Activated T-cell treated with anti-CD3 and anti-CD28 coated beads, Interleukin-2, amount 50 U/mL, for 72 hours (primary cell): ENCODE measurements at regions not wholly inside any gene's neighbourhood (a gene's known extent, or its start where the extent isn't known, plus 50 kb on each side); places are given as distances from the start of the nearest gene placed in this dataset.
"Not testable (repeated sequence)": the region's sequence is repeated elsewhere in the genome, so short reads cannot be mapped to it uniquely, and the experiment has no call there.

Experiments
- ATAC-seq, 2 donors: fragments of 150-1000 bp; cut with Tn5 transposase; replicated peaks in 1 of 2; 2 replicates each; pipeline ENCODE4 v1.10.0; 2021; ENCODE audit warnings: moderate library complexity in 2 of 2, mild to moderate bottlenecking in 1 of 2
- DNase-seq, 2 donors: peaks; one replicate each; pipeline ENCODE4 v3.0.0; 2021 to 2022; ENCODE audit warnings: mixed read lengths in 1 of 2
- H3K27ac Mint-ChIP-seq: one replicate; pipeline ENCODE4 v1.8.0; 2022; ENCODE audit warnings: mild to moderate bottlenecking, moderate library complexity, mixed read lengths
- H3K27me3 Mint-ChIP-seq: one replicate; pipeline ENCODE4 v1.8.0; 2022; ENCODE audit warnings: low read depth, mixed read lengths
- H3K36me3 Mint-ChIP-seq, 2 donors: one replicate each; pipeline ENCODE4 v1.8.0; 2022; ENCODE audit warnings: mixed read lengths in 2 of 2, mild to moderate bottlenecking in 1 of 2; ENCODE audit not compliant: insufficient read depth in 2 of 2
- H3K4me1 Mint-ChIP-seq: one replicate; pipeline ENCODE4 v1.8.0; 2022; ENCODE audit warnings: low read depth, mixed read lengths
- H3K4me3 Mint-ChIP-seq, 2 donors: one replicate each; pipeline ENCODE4 v1.8.0; 2022; ENCODE audit warnings: mild to moderate bottlenecking in 2 of 2, mixed read lengths in 2 of 2, moderate library complexity in 2 of 2
- H3K9me3 Mint-ChIP-seq, 2 donors: one replicate each; pipeline ENCODE4 v1.8.0; 2022; ENCODE audit warnings: mixed read lengths in 2 of 2

GRCh38 chr18:55908901-55909366 is 320.9 kb upstream of the TCF4 start:
- Mint-ChIP-seq H3K4me3 (no peak overlapping the region), H3K9me3 (peaks cover 3 to 7% of the 10 kb centered on the region in 2 donors), H3K4me1 (peaks cover 13% of the 10 kb centered on the region), H3K27me3 (no peaks in the 10 kb centered on the region), H3K36me3 (no peaks in the 10 kb centered on the region), H3K27ac (no peak overlapping the region)
- ATAC-seq (no peak), DNase-seq (no peak)

GRCh38 chr18:55907453-55908175 is 319.6 kb upstream of the TCF4 start:
- no peaks in the 10 kb centered on the region for H3K36me3 Mint-ChIP-seq
- H3K4me3 Mint-ChIP-seq, result no peak overlapping the region
- no peaks in the 10 kb centered on the region for H3K27me3 Mint-ChIP-seq
- H3K27ac Mint-ChIP-seq, result no peak overlapping the region
- peaks cover 3 to 6% of the 10 kb centered on the region in 2 donors for H3K9me3 Mint-ChIP-seq
- ATAC-seq (no peak), DNase-seq (no peak)
- H3K4me1 Mint-ChIP-seq, result peaks cover 13% of the 10 kb centered on the region

- H3K36me3 Mint-ChIP-seq, result no peaks in the 10 kb centered on the region
Observed at GRCh38 chr18:55906536-55906935, 318.5 kb upstream of the TCF4 start.

GRCh38 chr18:55903911-55904310 is 315.9 kb upstream of the TCF4 start:
- Mint-ChIP-seq H3K27ac (no peak overlapping the region), H3K4me3 (no peak overlapping the region), H3K4me1 (peaks cover 13% of the 10 kb centered on the region), H3K36me3 (no peaks in the 10 kb centered on the region), H3K27me3 (no peaks in the 10 kb centered on the region), H3K9me3 (peaks cover 6% of the 10 kb centered on the region in 2 donors)
- no peak for ATAC-seq
- no peak for DNase-seq

More at GRCh38 chr18:55906536-55906935, 318.5 kb upstream of the TCF4 start:
- Mint-ChIP-seq H3K27me3 (no peaks in the 10 kb centered on the region), H3K9me3 (peaks cover 3 to 4% of the 10 kb centered on the region in 2 donors), H3K4me1 (peaks cover 13% of the 10 kb centered on the region), H3K4me3 (no peak overlapping the region), H3K27ac (no peak overlapping the region)
- DNase-seq (no peak), ATAC-seq (no peak)

GRCh38 chr18:55900380-55900779 is 312.4 kb upstream of the TCF4 start:
- no peak for ATAC-seq
- Mint-ChIP-seq H3K4me3 (no peak overlapping the region), H3K36me3 (no peaks in the 10 kb centered on the region), H3K27me3 (no peaks in the 10 kb centered on the region), H3K27ac (no peak overlapping the region), H3K9me3 (peaks cover 2 to 3% of the 10 kb centered on the region in 2 donors), H3K4me1 (no peaks in the 10 kb centered on the region)
- no peak for DNase-seq

- H3K4me3 Mint-ChIP-seq, result no peak overlapping the region
- H3K27me3 Mint-ChIP-seq, result no peaks in the 10 kb centered on the region
- no peaks in the 10 kb centered on the region for H3K4me1 Mint-ChIP-seq
- H3K27ac Mint-ChIP-seq, result no peak overlapping the region
- no peaks in the 10 kb centered on the region for H3K36me3 Mint-ChIP-seq
- ATAC-seq, result no peak
- DNase-seq, result no peak
- H3K9me3 Mint-ChIP-seq, result peaks cover 2 to 3% of the 10 kb centered on the region in 2 donors
Observed at GRCh38 chr18:55897091-55897689, 309.2 kb upstream of the TCF4 start.

GRCh38 chr18:55893948-55894347 is 306.0 kb upstream of the TCF4 start:
- no peak overlapping the region for H3K27ac Mint-ChIP-seq
- ATAC-seq (no peak), DNase-seq (no peak)
- H3K9me3 Mint-ChIP-seq, result no peaks in the 10 kb centered on the region
- H3K4me3 Mint-ChIP-seq, result no peak overlapping the region
- H3K36me3 Mint-ChIP-seq, result no peaks in the 10 kb centered on the region
- no peaks in the 10 kb centered on the region for H3K27me3 Mint-ChIP-seq
- H3K4me1 Mint-ChIP-seq, result no peaks in the 10 kb centered on the region

GRCh38 chr18:55892862-55893813 is 305.1 kb upstream of the TCF4 start:
- not testable (repeated sequence) for H3K27me3 Mint-ChIP-seq, H3K27ac Mint-ChIP-seq, H3K4me1 Mint-ChIP-seq, H3K9me3 Mint-ChIP-seq, H3K36me3 Mint-ChIP-seq, H3K4me3 Mint-ChIP-seq, ATAC-seq, DNase-seq

- no peaks in the 10 kb centered on the region for H3K4me1 Mint-ChIP-seq
- H3K9me3 Mint-ChIP-seq, result no peaks in the 10 kb centered on the region
- no peaks in the 10 kb centered on the region for H3K27me3 Mint-ChIP-seq
- no peak for ATAC-seq
- H3K4me3 Mint-ChIP-seq, result no peak overlapping the region
- H3K27ac Mint-ChIP-seq, result no peak overlapping the region
- no peak for DNase-seq
- H3K36me3 Mint-ChIP-seq, result no peaks in the 10 kb centered on the region
Observed at GRCh38 chr18:55886886-55887285, 298.9 kb upstream of the TCF4 start.

- H3K27ac Mint-ChIP-seq, result no peak overlapping the region
- no peaks in the 10 kb centered on the region for H3K4me1 Mint-ChIP-seq
- no peaks in the 10 kb centered on the region for H3K36me3 Mint-ChIP-seq
- DNase-seq (no peak), ATAC-seq (no peak)
- H3K4me3 Mint-ChIP-seq, result no peak overlapping the region
- H3K9me3 Mint-ChIP-seq, result no peaks in the 10 kb centered on the region
- H3K27me3 Mint-ChIP-seq, result no peaks in the 10 kb centered on the region
Observed at GRCh38 chr18:55884498-55884897, 296.5 kb upstream of the TCF4 start.

GRCh38 chr18:55880617-55881016 is 292.6 kb upstream of the TCF4 start:
- H3K9me3 Mint-ChIP-seq, result no peaks in the 10 kb centered on the region
- ATAC-seq, result no peak
- no peaks in the 10 kb centered on the region for H3K36me3 Mint-ChIP-seq
- H3K4me3 Mint-ChIP-seq, result no peak overlapping the region
- H3K27ac Mint-ChIP-seq, result no peak overlapping the region
- no peaks in the 10 kb centered on the region for H3K27me3 Mint-ChIP-seq
- DNase-seq, result no peak
- H3K4me1 Mint-ChIP-seq, result peaks cover 8% of the 10 kb centered on the region

GRCh38 chr18:55879331-55879730 is 291.3 kb upstream of the TCF4 start:
- Mint-ChIP-seq H3K27me3 (no peaks in the 10 kb centered on the region), H3K4me1 (peaks cover 8% of the 10 kb centered on the region), H3K27ac (no peak overlapping the region), H3K9me3 (no peaks in the 10 kb centered on the region), H3K36me3 (no peaks in the 10 kb centered on the region), H3K4me3 (no peak overlapping the region)
- no peak for ATAC-seq
- DNase-seq, result no peak

GRCh38 chr18:55878224-55878623 is 290.2 kb upstream of the TCF4 start:
- H3K27me3 Mint-ChIP-seq, result no peaks in the 10 kb centered on the region
- peak overlapping the region in 1 of 2 donors; percentile 9 for H3K4me3 Mint-ChIP-seq
- peaks cover 8% of the 10 kb centered on the region for H3K4me1 Mint-ChIP-seq
- ATAC-seq (peak; percentile 36 to 86), DNase-seq (no peak)
- H3K9me3 Mint-ChIP-seq, result no peaks in the 10 kb centered on the region
- H3K36me3 Mint-ChIP-seq, result no peaks in the 10 kb centered on the region
- H3K27ac Mint-ChIP-seq, result no peak overlapping the region
